ENCODE measurements at regions not wholly inside any gene's neighbourhood (a gene's known extent, or its start where the extent isn't known, plus 50 kb on each side); places are given as distances from the start of the nearest gene placed in this dataset.

- Histone ChIP-seq H3K4me2 (ENCODE audit: low read length) (no peak overlapping the region), H3F3A (ENCODE audit: insufficient read depth, low read length) (no peaks in the 10 kb centered on the region), H3K9me3 (ENCODE audit: low read length) (no peaks in the 10 kb centered on the region), H3K4me1 (ENCODE audit: insufficient read depth, low read length, severe bottlenecking) (no peaks in the 10 kb centered on the region), H2AFZ (ENCODE audit: low read length) (no peak overlapping the region), H3K27me3 (ENCODE audit: insufficient read depth, low read length) (no peaks in the 10 kb centered on the region), H3K27ac (ENCODE audit: low read depth, low read length, poor library complexity, severe bottlenecking) (no peak overlapping the region), H3K9me2 (ENCODE audit: low read depth, low read length) (no peaks in the 10 kb centered on the region), H3K79me2 (ENCODE audit: insufficient read depth, low read length) (no peaks in the 10 kb centered on the region), H3K4me3 (ENCODE audit: low read depth, low read length, poor library complexity, severe bottlenecking) (no peak overlapping the region), H3K9ac (ENCODE audit: low read length) (no peak overlapping the region), H3K36me3 (ENCODE audit: insufficient read depth, low read length) (no peaks in the 10 kb centered on the region), H4K20me1 (ENCODE audit: insufficient read depth, low read length) (no peaks in the 10 kb centered on the region)
- no peak for TF ChIP-seq EZH2 (IDR thresholded peaks at IDR 0.05; ENCODE audit: borderline replicate concordance, low read length)
- no peak for TF ChIP-seq CTCF (IDR thresholded peaks at IDR 0.05; ENCODE audit: low read length)
Observed at GRCh38 chr4:30543057-30543456, 177.1 kb upstream of the PCDH7 start.

- H3F3A ChIP-seq (ENCODE audit: insufficient read depth, low read length) = no peaks in the 10 kb centered on the region
- no peaks in the 10 kb centered on the region for H3K9me3 ChIP-seq (ENCODE audit: low read length)
- no peaks in the 10 kb centered on the region for H4K20me1 ChIP-seq (ENCODE audit: insufficient read depth, low read length)
- no peak overlapping the region for H3K4me3 ChIP-seq (ENCODE audit: low read depth, low read length, poor library complexity, severe bottlenecking)
- H2AFZ ChIP-seq (ENCODE audit: low read length) = no peak overlapping the region
- no peaks in the 10 kb centered on the region for H3K79me2 ChIP-seq (ENCODE audit: insufficient read depth, low read length)
- H3K9me2 ChIP-seq (ENCODE audit: low read depth, low read length) = no peaks in the 10 kb centered on the region
- no peaks in the 10 kb centered on the region for H3K27me3 ChIP-seq (ENCODE audit: insufficient read depth, low read length)
- no peaks in the 10 kb centered on the region for H3K36me3 ChIP-seq (ENCODE audit: insufficient read depth, low read length)
- TF ChIP-seq CTCF (IDR thresholded peaks at IDR 0.05; ENCODE audit: low read length) = no peak
- no peak for TF ChIP-seq EZH2 (IDR thresholded peaks at IDR 0.05; ENCODE audit: borderline replicate concordance, low read length)
- H3K4me1 ChIP-seq (ENCODE audit: insufficient read depth, low read length, severe bottlenecking) = no peaks in the 10 kb centered on the region
- no peak overlapping the region for H3K27ac ChIP-seq (ENCODE audit: low read depth, low read length, poor library complexity, severe bottlenecking)
- no peak overlapping the region for H3K4me2 ChIP-seq (ENCODE audit: low read length)
- no peak overlapping the region for H3K9ac ChIP-seq (ENCODE audit: low read length)
Observed at GRCh38 chr4:30553151-30553550, 167.0 kb upstream of the PCDH7 start.

GRCh38 chr4:30553706-30554105, 166.5 kb upstream of the PCDH7 start:
- H3K9me2 ChIP-seq (ENCODE audit: low read depth, low read length) = no peaks in the 10 kb centered on the region
- no peaks in the 10 kb centered on the region for H3K27me3 ChIP-seq (ENCODE audit: insufficient read depth, low read length)
- H3K9me3 ChIP-seq (ENCODE audit: low read length) = no peaks in the 10 kb centered on the region

More at GRCh38 chr4:30553706-30554105, 166.5 kb upstream of the PCDH7 start:
- no peak overlapping the region for H3K27ac ChIP-seq (ENCODE audit: low read depth, low read length, poor library complexity, severe bottlenecking)
- H3K9ac ChIP-seq (ENCODE audit: low read length) = no peak overlapping the region
- no peaks in the 10 kb centered on the region for H3K4me1 ChIP-seq (ENCODE audit: insufficient read depth, low read length, severe bottlenecking)
- no peak overlapping the region for H3K4me2 ChIP-seq (ENCODE audit: low read length)
- no peak overlapping the region for H2AFZ ChIP-seq (ENCODE audit: low read length)
- no peaks in the 10 kb centered on the region for H3K79me2 ChIP-seq (ENCODE audit: insufficient read depth, low read length)
- TF ChIP-seq CTCF (IDR thresholded peaks at IDR 0.05; ENCODE audit: low read length) (no peak), EZH2 (IDR thresholded peaks at IDR 0.05; ENCODE audit: borderline replicate concordance, low read length) (no peak)
- H3K4me3 ChIP-seq (ENCODE audit: low read depth, low read length, poor library complexity, severe bottlenecking) = no peak overlapping the region
- H4K20me1 ChIP-seq (ENCODE audit: insufficient read depth, low read length) = no peaks in the 10 kb centered on the region
- H3K36me3 ChIP-seq (ENCODE audit: insufficient read depth, low read length) = no peaks in the 10 kb centered on the region
- no peaks in the 10 kb centered on the region for H3F3A ChIP-seq (ENCODE audit: insufficient read depth, low read length)
